ENCODE measurements at regions not wholly inside any gene's neighbourhood (a gene's known extent, or its start where the extent isn't known, plus 50 kb on each side); places are given as distances from the start of the nearest gene placed in this dataset.

DNA sequence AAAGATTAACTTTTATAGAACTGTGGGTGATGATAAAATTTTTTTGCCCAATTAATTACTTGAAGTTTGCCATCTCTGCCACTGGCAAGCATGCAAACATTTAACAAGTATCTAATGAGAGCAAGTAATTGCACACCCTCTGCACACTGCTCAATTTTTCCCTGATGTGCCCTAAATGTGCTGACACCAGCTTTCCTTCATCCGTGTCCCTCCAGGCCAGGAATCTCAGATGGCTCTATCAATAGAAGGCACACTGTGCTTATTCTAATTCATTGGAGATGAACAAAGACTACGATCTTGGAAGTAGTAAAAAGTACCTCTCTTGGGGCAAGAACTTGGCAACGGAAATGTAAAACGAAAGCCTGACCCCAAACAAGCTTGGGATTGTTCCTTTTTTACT is 212.1 kb downstream of the GPR37 start:
- H3K27me3 ChIP-seq (replicated peaks; ENCODE audit: insufficient read depth): no peaks in the 10 kb centered on the region
- H3F3A ChIP-seq (ENCODE audit: insufficient read depth): no peaks in the 10 kb centered on the region
- H4K20me1 ChIP-seq (ENCODE audit: insufficient read depth): no peaks in the 10 kb centered on the region
- DNase-seq: no peak
- no peaks in the 10 kb centered on the region for H3K79me2 ChIP-seq (ENCODE audit: insufficient read depth)
- WGBS, 2 experiments (ENCODE audit: low coverage in 1 of 2, low lambda C conversion rate in 2 of 2, missing lambda C conversion rate in 2 of 2): 18 to 21% methylated on average over 4 of the region's 4 CpGs
- in situ Hi-C loops (cut with MboI): no loop called here
- H3K4me1 ChIP-seq (ENCODE audit: insufficient read depth): no peaks in the 10 kb centered on the region
- no peak overlapping the region for H3K4me3 ChIP-seq
- H3K27ac ChIP-seq: no peak overlapping the region
- H3K4me2 ChIP-seq (ENCODE audit: unreplicated experiment): no peak overlapping the region
- H3K9me3 ChIP-seq (ENCODE audit: low read depth): no peaks in the 10 kb centered on the region
- no peaks in the 10 kb centered on the region for H3K36me3 ChIP-seq (ENCODE audit: low read depth)
- H3K9me2 ChIP-seq (ENCODE audit: insufficient read depth): no peaks in the 10 kb centered on the region
- no peak for TF ChIP-seq EZH2 (IDR thresholded peaks at IDR 0.05; ENCODE audit: insufficient read depth, poor library complexity, severe bottlenecking)
- TF ChIP-seq EZH2phosphoT487 (IDR thresholded peaks at IDR 0.05; ENCODE audit: insufficient read depth, low read depth): no peak
- H3K9ac ChIP-seq: no peak overlapping the region
- H2AFZ ChIP-seq: no peak overlapping the region

DNA sequence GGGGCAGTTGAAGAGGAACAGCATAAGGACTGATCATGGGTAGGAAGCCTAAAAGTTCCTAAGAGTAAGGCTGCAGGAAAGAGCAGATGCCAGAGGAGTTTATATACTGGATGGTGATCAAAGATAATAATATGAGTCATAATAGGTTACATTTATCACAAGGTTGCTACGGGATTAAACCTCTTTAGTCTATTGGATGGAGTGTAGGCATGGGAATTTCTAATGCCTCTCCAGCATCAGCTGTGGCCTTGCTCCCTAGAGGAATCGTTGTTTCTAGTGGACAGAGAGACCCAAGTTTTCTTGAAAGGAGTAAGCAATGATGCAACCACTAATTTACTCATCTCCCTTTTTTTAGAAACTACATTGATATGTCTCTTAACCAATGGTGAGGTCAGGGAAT is 213.4 kb downstream of the GPR37 start:
- H3K9ac ChIP-seq: no peak overlapping the region
- no peaks in the 10 kb centered on the region for H3K79me2 ChIP-seq (ENCODE audit: insufficient read depth)
- H3K9me3 ChIP-seq (ENCODE audit: low read depth): no peaks in the 10 kb centered on the region
- no peaks in the 10 kb centered on the region for H3F3A ChIP-seq (ENCODE audit: insufficient read depth)
- no peak overlapping the region for H3K4me3 ChIP-seq
- H3K27me3 ChIP-seq (replicated peaks; ENCODE audit: insufficient read depth): no peaks in the 10 kb centered on the region
- WGBS, 2 experiments (ENCODE audit: low coverage in 1 of 2, low lambda C conversion rate in 2 of 2, missing lambda C conversion rate in 2 of 2): 20 to 34% methylated on average over 2 of the region's 2 CpGs
- no peaks in the 10 kb centered on the region for H3K4me1 ChIP-seq (ENCODE audit: insufficient read depth)
- TF ChIP-seq EZH2 (IDR thresholded peaks at IDR 0.05; ENCODE audit: insufficient read depth, poor library complexity, severe bottlenecking): no peak
- TF ChIP-seq EZH2phosphoT487 (IDR thresholded peaks at IDR 0.05; ENCODE audit: insufficient read depth, low read depth): no peak
- H2AFZ ChIP-seq: no peak overlapping the region
- H4K20me1 ChIP-seq (ENCODE audit: insufficient read depth): no peaks in the 10 kb centered on the region
- H3K27ac ChIP-seq: no peak overlapping the region
- no peaks in the 10 kb centered on the region for H3K9me2 ChIP-seq (ENCODE audit: insufficient read depth)
- H3K36me3 ChIP-seq (ENCODE audit: low read depth): no peaks in the 10 kb centered on the region
- in situ Hi-C loops (cut with MboI): no loop called here
- DNase-seq: no peak
- no peak overlapping the region for H3K4me2 ChIP-seq (ENCODE audit: unreplicated experiment)

DNA sequence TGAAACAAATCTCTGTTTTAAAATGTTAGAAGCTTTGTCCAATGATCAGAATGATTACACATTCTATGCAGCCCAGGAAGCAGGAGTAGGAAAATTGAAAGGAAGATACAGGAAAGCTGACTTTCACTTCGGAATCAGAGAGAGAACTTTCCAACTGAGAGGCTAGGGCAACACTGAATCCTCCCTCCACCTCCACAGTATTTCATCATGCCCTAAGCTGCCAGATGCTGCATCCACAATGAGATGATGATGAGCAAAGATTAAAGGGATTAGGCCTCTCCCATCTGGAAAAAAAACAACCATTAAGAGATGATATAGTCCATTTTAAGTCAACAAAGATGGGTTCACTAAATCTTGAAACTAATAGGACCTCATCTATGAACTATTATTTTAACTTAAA is 215.6 kb downstream of the GPR37 start:
- no peaks in the 10 kb centered on the region for H3K36me3 ChIP-seq (ENCODE audit: low read depth)
- H3K79me2 ChIP-seq (ENCODE audit: insufficient read depth): no peaks in the 10 kb centered on the region
- no peaks in the 10 kb centered on the region for H3K27me3 ChIP-seq (replicated peaks; ENCODE audit: insufficient read depth)
- TF ChIP-seq EZH2phosphoT487 (IDR thresholded peaks at IDR 0.05; ENCODE audit: insufficient read depth, low read depth): no peak
- no peak for TF ChIP-seq EZH2 (IDR thresholded peaks at IDR 0.05; ENCODE audit: insufficient read depth, poor library complexity, severe bottlenecking)
- H3K9ac ChIP-seq: no peak overlapping the region
- no peak overlapping the region for H3K4me3 ChIP-seq
- H3K9me2 ChIP-seq (ENCODE audit: insufficient read depth): no peaks in the 10 kb centered on the region
- H3K9me3 ChIP-seq (ENCODE audit: low read depth): no peaks in the 10 kb centered on the region
- H3K4me2 ChIP-seq (ENCODE audit: unreplicated experiment): no peak overlapping the region
- no peaks in the 10 kb centered on the region for H3K4me1 ChIP-seq (ENCODE audit: insufficient read depth)
- no peaks in the 10 kb centered on the region for H3F3A ChIP-seq (ENCODE audit: insufficient read depth)
- H2AFZ ChIP-seq: no peak overlapping the region
- 0% methylated on average over 1 of the region's 1 CpG for WGBS, 2 experiments (ENCODE audit: low coverage in 1 of 2, low lambda C conversion rate in 2 of 2, missing lambda C conversion rate in 2 of 2)
- in situ Hi-C loops (cut with MboI): no loop called here
- no peak overlapping the region for H3K27ac ChIP-seq
- DNase-seq: no peak
- no peaks in the 10 kb centered on the region for H4K20me1 ChIP-seq (ENCODE audit: insufficient read depth)

DNA sequence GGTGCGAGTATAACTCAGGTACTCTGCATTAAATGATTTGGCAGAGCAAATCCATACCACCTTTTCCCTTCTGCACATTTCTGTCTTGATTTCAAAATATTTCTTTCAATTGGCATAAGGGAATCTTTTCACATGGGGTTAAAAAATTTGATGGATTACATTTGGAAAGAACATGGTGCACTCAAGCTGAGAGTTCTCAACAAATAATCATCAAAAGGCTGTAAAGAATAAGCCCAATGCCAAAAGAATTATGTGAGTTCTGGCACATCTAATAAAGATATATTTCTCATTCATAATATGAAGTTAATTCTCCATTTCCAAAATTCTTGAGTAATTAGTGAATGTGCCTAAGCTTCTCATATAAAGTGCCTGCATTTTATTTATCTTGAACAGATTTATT is 223.1 kb downstream of the GPR37 start:
- Histone ChIP-seq H3F3A (ENCODE audit: insufficient read depth) (no peaks in the 10 kb centered on the region), H3K27ac (no peak overlapping the region), H3K9me2 (ENCODE audit: insufficient read depth) (no peaks in the 10 kb centered on the region), H3K79me2 (ENCODE audit: insufficient read depth) (no peaks in the 10 kb centered on the region), H3K9me3 (ENCODE audit: low read depth) (no peaks in the 10 kb centered on the region), H3K9ac (no peak overlapping the region), H4K20me1 (ENCODE audit: insufficient read depth) (no peaks in the 10 kb centered on the region), H3K4me3 (no peak overlapping the region), H3K4me1 (ENCODE audit: insufficient read depth) (no peaks in the 10 kb centered on the region), H2AFZ (no peak overlapping the region), H3K36me3 (ENCODE audit: low read depth) (no peaks in the 10 kb centered on the region), H3K27me3 (replicated peaks; ENCODE audit: insufficient read depth) (no peaks in the 10 kb centered on the region), H3K4me2 (ENCODE audit: unreplicated experiment) (no peak overlapping the region)
- in situ Hi-C loops (cut with MboI): no loop called here
- no peak for TF ChIP-seq EZH2 (IDR thresholded peaks at IDR 0.05; ENCODE audit: insufficient read depth, poor library complexity, severe bottlenecking)
- no peak for TF ChIP-seq EZH2phosphoT487 (IDR thresholded peaks at IDR 0.05; ENCODE audit: insufficient read depth, low read depth)
- WGBS, 2 experiments (ENCODE audit: low coverage in 1 of 2, low lambda C conversion rate in 2 of 2, missing lambda C conversion rate in 2 of 2): 3 to 6% methylated on average over 1 of the region's 1 CpG
- no peak for DNase-seq

GRCh38 chr7:124536156-124536762 is 229.3 kb downstream of the GPR37 start:
- WGBS, 2 experiments (ENCODE audit: low coverage in 1 of 2, low lambda C conversion rate in 2 of 2, missing lambda C conversion rate in 2 of 2): 16 to 19% methylated on average over 3 of the region's 3 CpGs
- Histone ChIP-seq H3K9ac (no peak overlapping the region), H3K27ac (no peak overlapping the region), H3K36me3 (ENCODE audit: low read depth) (no peaks in the 10 kb centered on the region), H3K9me2 (ENCODE audit: insufficient read depth) (no peaks in the 10 kb centered on the region), H4K20me1 (ENCODE audit: insufficient read depth) (no peaks in the 10 kb centered on the region), H3K79me2 (ENCODE audit: insufficient read depth) (no peaks in the 10 kb centered on the region), H3K27me3 (replicated peaks; ENCODE audit: insufficient read depth) (no peaks in the 10 kb centered on the region), H3K4me2 (ENCODE audit: unreplicated experiment) (no peak overlapping the region), H3K4me1 (ENCODE audit: insufficient read depth) (no peaks in the 10 kb centered on the region), H3K4me3 (no peak overlapping the region), H3K9me3 (ENCODE audit: low read depth) (no peaks in the 10 kb centered on the region), H2AFZ (no peak overlapping the region), H3F3A (ENCODE audit: insufficient read depth) (no peaks in the 10 kb centered on the region)
- in situ Hi-C loops (cut with MboI): no loop called here
- no peak for DNase-seq
- no peak for TF ChIP-seq EZH2phosphoT487 (IDR thresholded peaks at IDR 0.05; ENCODE audit: insufficient read depth, low read depth)
- TF ChIP-seq EZH2 (IDR thresholded peaks at IDR 0.05; ENCODE audit: insufficient read depth, poor library complexity, severe bottlenecking): no peak

All from GM23248 (cell line).